GM18517 (cell line): ENCODE measurements at regions not wholly inside any gene's neighbourhood (a gene's known extent, or its start where the extent isn't known, plus 50 kb on each side); places are given as distances from the start of the nearest gene placed in this dataset.
"Not testable (repeated sequence)": the region's sequence is repeated elsewhere in the genome, so short reads cannot be mapped to it uniquely, and the experiment has no call there.

Experiments used
- ATAC-seq: cut with Tn5 transposase; IDR thresholded peaks from one replicate; pipeline ENCODE4 v1.9.1; 2021; ENCODE audit warnings: mild to moderate bottlenecking, moderate library complexity; ENCODE audit not compliant: unreplicated experiment

- no peak for ATAC-seq
Observed at GRCh38 chr9:29241320-29241719, 1668.0 kb upstream of the C9orf72 start.

- ATAC-seq: no peak
Observed at GRCh38 chr9:29245351-29245750, 1672.1 kb upstream of the C9orf72 start.

- not testable (repeated sequence) for ATAC-seq
Observed at GRCh38 chr9:29270400-29270799, 1697.1 kb upstream of the C9orf72 start.

- no peak for ATAC-seq
Observed at GRCh38 chr9:29282121-29282520, 1708.8 kb upstream of the C9orf72 start.

- no peak for ATAC-seq
Observed at GRCh38 chr9:29285818-29286217, 1712.5 kb upstream of the C9orf72 start.

- no peak for ATAC-seq
Observed at GRCh38 chr9:29289365-29289764, 1716.1 kb upstream of the C9orf72 start.

GRCh38 chr9:29290516-29290915 lies 1717.2 kb upstream of the C9orf72 start:
- no peak for ATAC-seq

GRCh38 chr9:29297592-29297991 lies 1724.3 kb upstream of the C9orf72 start:
- no peak for ATAC-seq

- ATAC-seq: no peak
Observed at GRCh38 chr9:29311221-29311620, 1737.9 kb upstream of the C9orf72 start.

- no peak for ATAC-seq
Observed at GRCh38 chr9:29312327-29312726, 1739.0 kb upstream of the C9orf72 start.

- ATAC-seq: no peak
Observed at GRCh38 chr9:29319736-29320513, 1746.6 kb upstream of the C9orf72 start.

GRCh38 chr9:29322240-29322639 lies 1749.0 kb upstream of the C9orf72 start:
- ATAC-seq: peak; percentile 72

GRCh38 chr9:29325894-29326293 lies 1752.6 kb upstream of the C9orf72 start:
- no peak for ATAC-seq

GRCh38 chr9:29332789-29333188 lies 1759.5 kb upstream of the C9orf72 start:
- no peak for ATAC-seq

- ATAC-seq: no peak
Observed at GRCh38 chr9:29336281-29336680, 1763.0 kb upstream of the C9orf72 start.

- ATAC-seq: no peak
Observed at GRCh38 chr9:29339387-29339786, 1766.1 kb upstream of the C9orf72 start.

GRCh38 chr9:29348999-29349398 lies 1775.7 kb upstream of the C9orf72 start:
- ATAC-seq: no peak

- ATAC-seq: no peak
Observed at GRCh38 chr9:29389421-29389820, 1816.1 kb upstream of the C9orf72 start.

GRCh38 chr9:29390859-29391258 lies 1817.6 kb upstream of the C9orf72 start:
- ATAC-seq: no peak

- no peak for ATAC-seq
Observed at GRCh38 chr9:29393064-29393463, 1819.8 kb upstream of the C9orf72 start.

GRCh38 chr9:29394855-29395254 lies 1821.6 kb upstream of the C9orf72 start:
- no peak for ATAC-seq

GRCh38 chr9:29397148-29397547 lies 1823.9 kb upstream of the C9orf72 start:
- no peak for ATAC-seq

GRCh38 chr9:29416204-29416603 lies 1842.9 kb upstream of the C9orf72 start:
- no peak for ATAC-seq
